HEK293 (cell line): ENCODE measurements at regions not wholly inside any gene's neighbourhood (a gene's known extent, or its start where the extent isn't known, plus 50 kb on each side); places are given as distances from the start of the nearest gene placed in this dataset.

ENCODE experiments used
- CTCF ChIA-PET: fragments of 350-600 bp; formaldehyde crosslinking; extraction: SDS; loops from one replicate; lab custom pipeline; 2021; ENCODE audit warnings: antibody characterized with exemption; lab: Yijun Ruan, JAX
- POLR2A ChIA-PET: fragments of 300-600 bp; formaldehyde crosslinking; extraction: SDS; loops from one replicate; lab custom pipeline; 2020; ENCODE audit warnings: antibody characterized with exemption, inconsistent platforms; lab: Yijun Ruan, JAX
- H3K27ac ChIP-seq: fragments of 200-500 bp; sonication (Bioruptor generic); 2 replicates; pipeline ENCODE4 v1.5.1; 2014; ENCODE audit warnings: low read depth, low read length, control low read depth, inconsistent platforms; ENCODE audit errors: extremely low read depth
- H3K36me3 ChIP-seq, 2 experiments: fragments of 200-500 bp in 1 of 2; sonication (Bioruptor generic) in 1 of 2; 1 replicate in 1 of 2; 2 replicates in 1 of 2; pipeline ENCODE4 v1.5.1; 2014 to 2017; ENCODE audit warnings: inconsistent platforms in 2 of 2, low read length in 2 of 2; ENCODE audit not compliant: control insufficient read depth in 2 of 2, insufficient read depth in 1 of 2
- H3K4me1 ChIP-seq: fragments of 200-500 bp; sonication (Bioruptor generic); 2 replicates; pipeline ENCODE4 v1.5.1; 2014; ENCODE audit warnings: mild to moderate bottlenecking, low read length, inconsistent platforms; ENCODE audit not compliant: control insufficient read depth, insufficient read depth
- H3K4me3 ChIP-seq: 2 replicates; pipeline ENCODE4 v1.5.1; 2011; ENCODE audit warnings: low read depth, mild to moderate bottlenecking, control low read depth, low read length, moderate library complexity
- H3K9me3 ChIP-seq: fragments of 200-500 bp; sonication (Bioruptor generic); 2 replicates; pipeline ENCODE4 v1.5.1; 2014; ENCODE audit warnings: low read depth, low read length, inconsistent platforms; ENCODE audit not compliant: control insufficient read depth, insufficient read depth
- AEBP2 ChIP-seq: fragments of 450-650 bp; formaldehyde crosslinking; IDR thresholded peaks from 2 replicates; pipeline ENCODE4 v1.5.1; 2016; ENCODE audit warnings: missing biosample characterization, missing genetic modification characterization, borderline replicate concordance
- BCL11A ChIP-seq: fragments of 450-650 bp; formaldehyde crosslinking; IDR thresholded peaks from 2 replicates; pipeline ENCODE4 v1.5.1; 2016; ENCODE audit warnings: low read depth, missing biosample characterization, missing genetic modification characterization
- BCL6B ChIP-seq: fragments of 450-650 bp; formaldehyde crosslinking; IDR thresholded peaks from 2 replicates; pipeline ENCODE4 v1.5.1; 2017; ENCODE audit warnings: missing biosample characterization, missing genetic modification characterization
- GLIS1 ChIP-seq: fragments of 450-650 bp; formaldehyde crosslinking; IDR thresholded peaks from 2 replicates; pipeline ENCODE4 v1.5.1; 2016; ENCODE audit warnings: missing biosample characterization, missing genetic modification characterization
- INSM2 ChIP-seq: fragments of 450-650 bp; formaldehyde crosslinking; IDR thresholded peaks from 2 replicates; pipeline ENCODE4 v1.5.1; 2016; ENCODE audit warnings: missing biosample characterization, missing genetic modification characterization
- KLF10 ChIP-seq: fragments of 450-650 bp; IDR thresholded peaks from 2 replicates; pipeline ENCODE4 v1.5.1; 2018; ENCODE audit warnings: missing biosample characterization, mild to moderate bottlenecking, missing genetic modification characterization
- SCRT1 ChIP-seq: fragments of 450-650 bp; formaldehyde crosslinking; IDR thresholded peaks from 2 replicates; pipeline ENCODE4 v1.5.1; 2016; ENCODE audit warnings: missing biosample characterization, missing genetic modification characterization, borderline replicate concordance
- SETDB1 ChIP-seq: IDR thresholded peaks from one replicate; pipeline ENCODE4 v1.6.1; 2017; ENCODE audit warnings: mild to moderate bottlenecking, low read length, moderate library complexity, mixed read lengths; ENCODE audit not compliant: insufficient read length
- SP7 ChIP-seq: fragments of 450-650 bp; formaldehyde crosslinking; IDR thresholded peaks from 2 replicates; pipeline ENCODE4 v1.5.1; 2016; ENCODE audit warnings: missing biosample characterization, missing genetic modification characterization
- TSHZ1 ChIP-seq: fragments of 450-650 bp; formaldehyde crosslinking; IDR thresholded peaks from 2 replicates; pipeline ENCODE4 v1.5.1; 2016; ENCODE audit warnings: missing biosample characterization, missing genetic modification characterization, borderline replicate concordance
- ZBTB49 ChIP-seq: fragments of 450-650 bp; formaldehyde crosslinking; IDR thresholded peaks from 2 replicates; pipeline ENCODE4 v1.5.1; 2016; ENCODE audit warnings: missing biosample characterization, missing genetic modification characterization, low read depth
- ZIC2 ChIP-seq: fragments of 450-650 bp; formaldehyde crosslinking; IDR thresholded peaks from 2 replicates; pipeline ENCODE4 v1.5.1; 2016; ENCODE audit warnings: missing biosample characterization, missing genetic modification characterization
- ZNF138 ChIP-seq: fragments of 450-650 bp; formaldehyde crosslinking; IDR thresholded peaks from 2 replicates; pipeline ENCODE4 v1.5.1; 2016; ENCODE audit warnings: missing biosample characterization, missing genetic modification characterization, borderline replicate concordance
- ZNF266 ChIP-seq: fragments of 450-650 bp; formaldehyde crosslinking; IDR thresholded peaks from 2 replicates; pipeline ENCODE4 v1.5.1; 2016; ENCODE audit warnings: missing biosample characterization, missing genetic modification characterization, low read depth
- ZNF518A ChIP-seq: fragments of 450-650 bp; formaldehyde crosslinking; conservative IDR thresholded peaks from 2 replicates; pipeline ENCODE4 v1.5.1; 2016; ENCODE audit warnings: low read depth, missing biosample characterization, missing genetic modification characterization
- ZNF624 ChIP-seq: fragments of 450-650 bp; formaldehyde crosslinking; IDR thresholded peaks from 2 replicates; pipeline ENCODE4 v1.5.1; 2017; ENCODE audit warnings: missing biosample characterization, missing genetic modification characterization
- ZNF639 ChIP-seq: fragments of 450-650 bp; formaldehyde crosslinking; IDR thresholded peaks from 2 replicates; pipeline ENCODE4 v1.5.1; 2016; ENCODE audit warnings: missing biosample characterization, missing genetic modification characterization
- ZNF76 ChIP-seq: fragments of 450-650 bp; formaldehyde crosslinking; IDR thresholded peaks from 2 replicates; pipeline ENCODE4; 2016; ENCODE audit warnings: low read depth, missing biosample characterization, missing genetic modification characterization, borderline replicate concordance

GRCh38 chr18:75926811-75927210 is 499.3 kb upstream of the SMIM21 start:
- H3K27ac ChIP-seq, result no peak overlapping the region
- TF ChIP-seq TSHZ1 (tag by site-specific recombination) (no peak), ZNF518A (tag by site-specific recombination) (no peak), GLIS1 (tag by site-specific recombination) (no peak), ZNF639 (tag by site-specific recombination) (no peak), AEBP2 (tag by site-specific recombination) (no peak), KLF10 (tag by site-specific recombination) (no peak), BCL11A (no peak), SCRT1 (tag by site-specific recombination) (no peak), ZNF76 (tag by site-specific recombination) (no peak), BCL6B (no peak), ZNF266 (no peak), ZNF138 (tag by site-specific recombination) (no peak), SP7 (tag by site-specific recombination) (no peak), ZBTB49 (tag by site-specific recombination) (no peak), SETDB1 (no peak), ZIC2 (tag by site-specific recombination) (no peak), INSM2 (tag by site-specific recombination) (no peak), ZNF624 (tag by site-specific recombination) (no peak)
- TF ChIP-seq, all 188 proteins: peak for 0
- Histone ChIP-seq H3K9me3 (no peaks in the 10 kb centered on the region), H3K36me3 (no peaks in the 10 kb centered on the region), H3K4me1 (no peaks in the 10 kb centered on the region), H3K4me3 (no peak overlapping the region)
- POLR2A ChIA-PET, result no interaction called here
- CTCF ChIA-PET, result no interaction called here
